Activated T-cell treated with anti-CD3 and anti-CD28 coated beads for 4 hours (primary cell): ENCODE measurements at regions not wholly inside any gene's neighbourhood (a gene's known extent, or its start where the extent isn't known, plus 50 kb on each side); places are given as distances from the start of the nearest gene placed in this dataset.
"Not testable (repeated sequence)": the region's sequence is repeated elsewhere in the genome, so short reads cannot be mapped to it uniquely, and the experiment has no call there.

Experiments
- DNase-seq: peaks from one replicate; pipeline ENCODE4 v3.0.0-alpha.2; 2020

GRCh38 chr2:219844401-219845091 is 217.1 kb downstream of the SLC4A3 start:
- no peak for DNase-seq

- DNase-seq, result no peak
Observed at GRCh38 chr2:219848882-219849281, 221.5 kb downstream of the SLC4A3 start.

DNA sequence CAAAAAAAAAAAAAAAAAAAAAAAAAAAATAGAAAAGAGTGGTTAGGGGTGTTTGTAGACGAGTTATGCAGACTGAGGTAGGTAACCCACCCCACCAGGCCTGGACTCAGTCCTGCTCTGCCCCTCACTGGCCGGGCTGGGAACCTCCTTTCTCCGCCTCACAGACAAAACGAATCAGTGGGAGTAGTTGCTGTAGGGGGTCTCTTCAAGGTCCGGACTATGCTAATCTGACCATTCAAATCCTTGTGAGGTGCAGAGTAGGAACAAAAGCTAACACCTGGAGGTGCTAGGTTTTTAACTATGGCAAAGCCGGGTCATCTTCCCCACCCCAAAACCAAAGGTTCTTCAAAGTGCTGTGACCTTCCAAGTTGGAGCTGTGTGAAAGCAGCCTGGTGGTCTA is 223.7 kb downstream of the SLC4A3 start:
- DNase-seq, result no peak

DNA sequence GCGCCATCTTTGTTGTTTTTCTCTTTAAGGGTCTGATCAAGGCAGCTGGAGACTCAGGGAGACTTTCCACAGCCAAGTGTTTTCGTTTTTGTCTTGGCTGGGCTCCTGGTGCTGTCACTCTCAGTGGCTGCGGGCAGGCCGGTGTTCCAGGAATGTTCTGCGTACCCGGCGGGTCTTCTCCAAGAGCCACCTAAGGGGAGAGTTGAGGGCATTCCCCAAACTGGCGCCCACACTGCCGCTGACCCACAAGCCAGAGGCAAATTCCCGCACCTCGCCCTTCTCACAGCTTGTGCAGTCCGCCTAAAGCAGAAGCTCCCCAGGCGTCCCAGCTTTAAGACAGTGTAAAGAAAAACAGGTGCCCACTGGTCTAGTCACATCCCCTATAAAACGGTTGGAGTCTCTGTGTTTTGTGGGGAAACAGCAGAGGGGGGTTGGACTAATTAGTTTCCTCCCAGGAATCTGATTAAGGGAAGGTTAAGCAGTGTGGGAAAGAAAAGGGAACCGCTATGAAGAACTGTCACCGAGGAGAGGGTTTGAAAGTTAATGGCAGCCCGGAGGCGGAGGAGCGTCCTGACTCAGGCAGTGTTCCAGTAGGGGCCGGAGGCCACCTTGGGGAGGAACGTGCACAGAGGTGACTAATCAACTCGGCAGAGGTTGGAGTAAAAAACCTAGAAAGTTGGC is 224.5 kb downstream of the SLC4A3 start:
- DNase-seq, result no peak

- no peak for DNase-seq
Observed at GRCh38 chr2:219852626-219853025, 225.2 kb downstream of the SLC4A3 start.

GRCh38 chr2:219856602-219857001 is 229.2 kb downstream of the SLC4A3 start:
- no peak for DNase-seq

- DNase-seq, result no peak
Observed at GRCh38 chr2:219857751-219858150, 230.3 kb downstream of the SLC4A3 start.

GRCh38 chr2:219861307-219861706 is 233.9 kb downstream of the SLC4A3 start:
- DNase-seq, result no peak

DNA sequence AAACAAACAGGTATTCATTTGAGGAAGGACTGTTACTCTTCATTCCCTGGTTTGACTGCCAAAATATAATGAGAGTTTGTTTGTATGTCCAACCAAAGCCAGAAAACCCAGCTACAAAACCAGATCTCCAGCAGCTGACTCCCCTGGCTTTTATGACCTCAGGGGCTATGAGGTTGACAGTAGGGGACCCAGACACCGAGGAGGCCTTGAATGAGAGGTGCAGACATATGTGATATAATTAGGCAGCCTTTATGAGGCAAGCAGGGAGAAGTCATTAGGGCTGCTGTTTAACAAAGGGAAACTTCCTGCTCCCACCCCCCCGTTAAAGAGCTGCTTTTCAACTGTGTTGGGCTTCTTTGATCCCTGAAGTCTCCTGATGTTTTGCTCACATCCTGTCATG is 236.7 kb downstream of the SLC4A3 start:
- no peak for DNase-seq

GRCh38 chr2:219868635-219869034 is 241.2 kb downstream of the SLC4A3 start:
- no peak for DNase-seq

DNA sequence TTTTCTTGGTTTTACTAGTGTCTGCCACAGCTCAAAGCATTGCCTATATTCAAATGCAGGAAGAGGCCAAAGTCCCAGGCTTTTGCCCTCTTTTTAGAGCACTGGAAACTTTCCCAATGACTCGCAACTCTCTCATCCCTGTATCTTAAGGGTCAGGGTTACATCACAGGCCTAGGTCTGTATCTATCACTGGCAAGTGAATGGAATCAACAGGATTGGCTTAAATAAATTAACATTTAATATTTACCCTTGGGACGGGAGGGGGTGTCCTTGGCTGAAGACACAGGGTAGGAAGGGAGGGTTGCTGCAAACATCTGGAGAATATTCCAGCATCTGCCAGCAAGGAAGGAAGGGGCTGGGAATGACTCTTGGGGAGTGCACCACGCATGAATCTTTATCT is 242.6 kb downstream of the SLC4A3 start:
- DNase-seq, result no peak

DNA sequence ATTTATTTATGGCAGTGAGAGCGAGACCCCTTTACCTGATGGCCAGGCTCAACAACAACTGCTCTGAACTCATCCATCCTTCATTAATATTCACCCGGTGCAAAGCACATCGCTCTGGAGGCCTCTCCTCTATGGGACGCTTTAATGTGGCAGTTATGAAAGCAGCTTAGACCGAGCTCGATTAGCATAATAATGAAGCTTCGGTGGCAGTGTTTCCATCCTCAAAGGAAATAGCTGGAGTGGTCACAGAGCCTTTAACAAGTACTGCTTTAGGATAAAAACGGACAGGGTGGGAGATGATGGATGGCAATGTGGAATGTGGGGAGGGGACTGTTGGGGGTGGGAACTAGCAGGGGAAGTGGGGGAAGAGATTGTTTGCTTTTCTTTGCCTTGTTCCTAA is 243.9 kb downstream of the SLC4A3 start:
- DNase-seq, result no peak

DNA sequence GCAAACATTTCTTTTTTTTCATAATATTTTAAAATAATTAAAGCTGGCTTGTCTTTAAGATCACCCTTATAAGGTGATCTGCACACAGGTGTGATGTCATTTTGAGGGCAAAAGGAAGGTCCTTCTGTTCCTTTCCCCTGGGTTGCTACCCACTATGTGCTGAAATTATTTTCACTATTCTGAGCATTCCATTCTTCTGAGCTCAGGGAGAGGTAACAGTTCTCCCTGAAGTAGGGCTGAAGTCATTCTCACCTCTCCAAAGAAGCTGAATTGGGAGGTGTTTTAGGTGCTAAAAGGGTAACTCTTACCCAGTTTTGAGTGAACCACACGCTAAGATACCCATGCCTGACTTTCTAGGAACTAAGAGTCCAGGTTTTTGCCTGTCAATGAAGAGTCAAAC is 247.6 kb downstream of the SLC4A3 start:
- DNase-seq, result no peak

GRCh38 chr2:219875986-219876385 is 248.6 kb downstream of the SLC4A3 start:
- not testable (repeated sequence) for DNase-seq

DNA sequence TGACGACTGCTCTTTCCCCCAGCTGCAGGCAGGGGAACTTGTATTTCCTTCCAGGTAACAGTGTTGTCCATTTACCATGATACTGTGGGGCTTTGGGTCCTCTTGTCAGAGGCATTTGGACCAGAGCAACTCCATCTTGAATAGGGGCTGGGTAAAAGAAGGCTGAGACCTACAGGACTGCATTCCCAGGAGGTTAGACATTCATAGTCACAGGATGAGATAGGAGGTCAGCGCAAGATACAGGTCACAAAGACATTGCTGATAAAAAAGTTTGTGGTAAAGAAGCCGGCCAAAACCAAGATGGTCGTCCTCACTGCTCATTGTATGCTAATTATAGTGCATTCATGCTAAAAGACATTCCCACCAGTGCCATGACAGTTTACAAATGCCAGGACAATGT is 249.5 kb downstream of the SLC4A3 start:
- no peak for DNase-seq

DNA sequence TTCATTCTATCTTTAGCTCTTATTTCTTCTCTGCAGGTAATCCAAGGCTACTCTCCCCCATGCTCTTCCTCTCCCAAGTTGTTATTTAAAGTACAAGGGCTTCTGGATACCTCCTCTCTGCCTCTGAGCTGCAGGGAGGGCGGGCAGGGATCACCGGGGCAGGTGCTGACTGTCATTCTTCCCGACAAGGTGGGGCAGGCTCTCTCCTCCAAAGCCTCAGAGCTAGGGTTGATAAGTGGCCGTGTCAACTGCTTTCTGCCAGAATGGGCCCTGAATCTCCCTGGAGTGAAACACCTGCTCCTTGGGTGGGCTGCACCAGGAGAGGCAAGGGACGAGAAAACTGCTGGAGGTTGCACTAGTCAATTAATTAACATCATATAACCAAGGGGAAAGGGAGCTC is 250.3 kb downstream of the SLC4A3 start:
- DNase-seq, result no peak

- no peak for DNase-seq
Observed at GRCh38 chr2:219878516-219878915, 251.1 kb downstream of the SLC4A3 start.

DNA sequence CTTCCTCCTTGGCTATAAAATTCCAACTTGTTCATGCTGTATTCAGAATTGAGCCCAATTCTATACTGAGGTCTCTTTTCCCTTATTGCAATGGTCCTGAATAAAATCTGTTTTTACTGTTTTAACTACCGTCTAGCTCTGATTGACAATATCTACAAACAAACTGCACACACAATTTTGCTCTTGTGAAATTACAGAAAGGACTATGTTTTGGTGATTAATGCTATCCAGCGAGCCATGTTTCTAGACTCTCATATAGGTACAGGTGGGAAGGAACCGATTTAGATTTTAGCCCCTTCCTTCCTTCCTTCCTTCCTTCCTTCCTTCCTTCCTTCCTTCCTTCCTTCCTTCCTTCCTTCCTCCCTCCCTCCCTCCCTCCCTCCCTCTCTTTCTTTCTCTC is 254.4 kb downstream of the SLC4A3 start:
- no peak for DNase-seq

GRCh38 chr2:219886615-219887014 is 259.2 kb downstream of the SLC4A3 start:
- no peak for DNase-seq

GRCh38 chr2:219887870-219888269 is 260.4 kb downstream of the SLC4A3 start:
- no peak for DNase-seq

- DNase-seq, result no peak
Observed at GRCh38 chr2:219893541-219893940, 266.1 kb downstream of the SLC4A3 start.

DNA sequence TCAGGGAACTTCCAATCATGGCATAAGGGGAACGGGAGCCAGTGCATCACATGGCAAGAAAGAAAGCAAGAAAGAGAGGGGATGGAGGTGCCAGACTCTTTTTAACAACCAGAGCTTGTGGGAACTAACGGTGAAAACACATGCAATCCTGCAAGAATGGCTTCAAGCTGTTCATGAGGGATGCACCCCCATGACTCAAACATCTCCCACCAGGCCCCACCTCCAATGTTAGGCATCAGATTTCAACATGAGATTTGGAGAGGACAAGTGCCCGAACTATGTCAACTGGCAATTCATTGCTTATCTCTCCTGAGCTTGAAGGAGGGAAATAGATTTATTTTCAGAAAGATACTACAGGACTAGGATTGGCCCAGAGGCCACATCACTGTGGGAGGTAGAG is 270.0 kb downstream of the SLC4A3 start:
- DNase-seq, result no peak

DNA sequence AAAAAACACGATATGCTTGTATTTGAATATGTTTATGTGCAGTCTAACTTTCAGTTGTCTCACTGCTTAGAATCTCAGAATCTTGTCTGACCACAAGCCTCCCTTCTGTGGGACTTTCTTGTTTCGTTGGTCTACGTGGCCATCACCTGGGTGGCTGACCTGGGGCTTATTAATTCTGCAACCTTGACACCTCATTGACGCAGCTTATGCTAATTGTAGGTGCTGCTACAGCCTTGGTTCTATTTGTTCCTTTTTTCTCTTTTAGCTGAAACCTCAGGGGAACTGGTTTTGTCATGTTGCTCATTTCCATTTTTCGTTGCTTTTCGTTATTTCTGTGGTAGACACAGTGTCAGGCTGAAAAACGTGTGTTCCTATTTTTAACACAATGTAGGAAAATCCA is 273.7 kb downstream of the SLC4A3 start:
- DNase-seq, result no peak

GRCh38 chr2:219902891-219903552 is 275.6 kb downstream of the SLC4A3 start:
- DNase-seq, result no peak
